Activated naive CD4-positive, alpha-beta T cell treated with anti-CD3 and anti-CD28 coated beads, Interleukin-2, amount 50 U/mL, for 16 hours (primary cell): ENCODE measurements at regions not wholly inside any gene's neighbourhood (a gene's known extent, or its start where the extent isn't known, plus 50 kb on each side); places are given as distances from the start of the nearest gene placed in this dataset.
"Not testable (repeated sequence)": the region's sequence is repeated elsewhere in the genome, so short reads cannot be mapped to it uniquely, and the experiment has no call there.

Experiments used
- DNase-seq: peaks from one replicate; pipeline ENCODE4 v3.0.0-alpha.2; 2020

- DNase-seq, result no peak
Observed at GRCh38 chr2:81389203-81389602, 1084.7 kb upstream of the LRRTM1 start.

- DNase-seq, result no peak
Observed at GRCh38 chr2:81363800-81364199, 1059.2 kb upstream of the LRRTM1 start.

GRCh38 chr2:81362468-81362867 lies 1057.9 kb upstream of the LRRTM1 start:
- not testable (repeated sequence) for DNase-seq

- DNase-seq, result no peak
Observed at GRCh38 chr2:81355436-81355835, 1050.9 kb upstream of the LRRTM1 start.

- DNase-seq, result no peak
Observed at GRCh38 chr2:81334046-81334445, 1029.5 kb upstream of the LRRTM1 start.

GRCh38 chr2:81328968-81329367 lies 1024.4 kb upstream of the LRRTM1 start:
- DNase-seq, result no peak

GRCh38 chr2:81327911-81328310 lies 1023.4 kb upstream of the LRRTM1 start:
- no peak for DNase-seq

GRCh38 chr2:81324046-81324445 lies 1019.5 kb upstream of the LRRTM1 start:
- no peak for DNase-seq

- DNase-seq, result no peak
Observed at GRCh38 chr2:81304154-81304830, 999.7 kb upstream of the LRRTM1 start.

GRCh38 chr2:81303321-81303720 lies 998.8 kb upstream of the LRRTM1 start:
- DNase-seq, result no peak

- no peak for DNase-seq
Observed at GRCh38 chr2:81299841-81300240, 995.3 kb upstream of the LRRTM1 start.

- DNase-seq, result no peak
Observed at GRCh38 chr2:81290846-81291245, 986.3 kb upstream of the LRRTM1 start.

GRCh38 chr2:81283081-81283480 lies 978.5 kb upstream of the LRRTM1 start:
- DNase-seq, result no peak

GRCh38 chr2:81282151-81282769 lies 977.7 kb upstream of the LRRTM1 start:
- no peak for DNase-seq

- no peak for DNase-seq
Observed at GRCh38 chr2:81276595-81276994, 972.0 kb upstream of the LRRTM1 start.

- no peak for DNase-seq
Observed at GRCh38 chr2:81266106-81266505, 961.6 kb upstream of the LRRTM1 start.

- no peak for DNase-seq
Observed at GRCh38 chr2:81263989-81264388, 959.4 kb upstream of the LRRTM1 start.

- no peak for DNase-seq
Observed at GRCh38 chr2:81260320-81260719, 955.8 kb upstream of the LRRTM1 start.

- DNase-seq, result no peak
Observed at GRCh38 chr2:81250270-81250669, 945.7 kb upstream of the LRRTM1 start.

GRCh38 chr2:81249152-81249551 lies 944.6 kb upstream of the LRRTM1 start:
- no peak for DNase-seq

GRCh38 chr2:81247648-81248047 lies 943.1 kb upstream of the LRRTM1 start:
- DNase-seq, result no peak

- DNase-seq, result no peak
Observed at GRCh38 chr2:81242501-81242900, 937.9 kb upstream of the LRRTM1 start.

- DNase-seq, result no peak
Observed at GRCh38 chr2:81238462-81238861, 933.9 kb upstream of the LRRTM1 start.

GRCh38 chr2:81235601-81236000 lies 931.0 kb upstream of the LRRTM1 start:
- DNase-seq, result no peak

GRCh38 chr2:81234711-81235110 lies 930.2 kb upstream of the LRRTM1 start:
- no peak for DNase-seq
